Gastroesophageal sphincter (tissue), 4 donors: ENCODE measurements at regions not wholly inside any gene's neighbourhood (a gene's known extent, or its start where the extent isn't known, plus 50 kb on each side); places are given as distances from the start of the nearest gene placed in this dataset.

Experiments
- ATAC-seq: fragments of 150-250 bp; one replicate; pipeline ENCODE4 v1.9.1; 2016; ENCODE audit warnings: mild to moderate bottlenecking, moderate library complexity
- H3K27ac ChIP-seq, 4 donors: fragments of 200-600 bp; sonication (generic) in 3 of 4; 1 replicate in 3 of 4; 2 replicates in 1 of 4; pipeline ENCODE4 v1.5.1; 2016 to 2019
- H3K27me3 ChIP-seq: fragments of 200-600 bp; sonication (generic); one replicate; pipeline ENCODE4 v1.5.1; 2019
- H3K36me3 ChIP-seq, 2 donors: fragments of 200-600 bp; sonication (generic); one replicate each; pipeline ENCODE4 v1.5.1; 2019; ENCODE audit warnings: control low read depth in 1 of 2
- H3K4me1 ChIP-seq, 3 donors: fragments of 200-600 bp; sonication (generic); 1 replicate in 2 of 3; 2 replicates in 1 of 3; pipeline ENCODE4 v1.5.1; 2016 to 2019; ENCODE audit warnings: control low read depth in 2 of 3
- H3K4me3 ChIP-seq, 2 donors: fragments of 200-600 bp; sonication (generic); one replicate each; pipeline ENCODE4 v1.5.1; 2019; ENCODE audit warnings: mild to moderate bottlenecking in 1 of 2, moderate library complexity in 1 of 2
- H3K9me3 ChIP-seq, 3 donors: fragments of 200-600 bp; sonication (generic); one replicate each; pipeline ENCODE4 v1.5.1; 2017 to 2019; ENCODE audit warnings: control low read depth in 2 of 3
- CTCF ChIP-seq, 4 experiments: fragments of 200-600 bp in 2 of 4; fragments of 450-650 bp in 2 of 4; sonication (generic) in 1 of 4; IDR thresholded peaks; one replicate each; pipeline ENCODE4 v1.5.1; 2017 to 2019; ENCODE audit warnings: antibody characterized with exemption in 4 of 4, mild to moderate bottlenecking in 2 of 4, moderate library complexity in 2 of 4
- EP300 ChIP-seq: sonication (generic); formaldehyde crosslinking; IDR thresholded peaks from one replicate; pipeline ENCODE4 v1.6.1; 2017; ENCODE audit warnings: antibody characterized with exemption, mild to moderate bottlenecking
- POLR2A ChIP-seq, 2 donors: fragments of 450-650 bp; IDR thresholded peaks; one replicate each; pipeline ENCODE4 v1.6.1; 2017; ENCODE audit warnings: antibody characterized with exemption in 2 of 2, mild to moderate bottlenecking in 2 of 2, moderate library complexity in 1 of 2
- POLR2AphosphoS5 ChIP-seq: sonication (generic); formaldehyde crosslinking; IDR thresholded peaks from one replicate; pipeline ENCODE4 v1.6.1; 2017; ENCODE audit warnings: antibody characterized with exemption
- WGBS, 2 donors: methylation state at CpG; one replicate each; pipeline ENCODE4 v1.1.5; 2018; ENCODE audit warnings: low coverage in 1 of 2; 5-methylcytosine and 5-hydroxymethylcytosine counted together

- no peak overlapping the region for H3K4me3 ChIP-seq
Observed at GRCh38 chr3:180789774-180790173, 110.5 kb upstream of the CCDC39 start.

GRCh38 chr3:180798197-180798596 lies 114.3 kb upstream of the FXR1 start:
- no peak for ATAC-seq
- TF ChIP-seq CTCF (IDR thresholded peaks at IDR 0.05) (no peak), EP300 (no peak), POLR2A (IDR thresholded peaks at IDR 0.05) (no peak), POLR2AphosphoS5 (no peak)
- H3K27ac ChIP-seq = no peak overlapping the region
- H3K36me3 ChIP-seq = no peaks in the 10 kb centered on the region
- no peaks in the 10 kb centered on the region for H3K4me1 ChIP-seq
- no peaks in the 10 kb centered on the region for H3K27me3 ChIP-seq
- H3K4me3 ChIP-seq = no peak overlapping the region
- no peaks in the 10 kb centered on the region for H3K9me3 ChIP-seq
- WGBS, 2 donors = 48 to 61% methylated on average over 4 of the region's 4 CpGs

More at GRCh38 chr3:180789774-180790173, 110.5 kb upstream of the CCDC39 start:
- no peak for ATAC-seq
- Histone ChIP-seq H3K9me3 (no peaks in the 10 kb centered on the region), H3K27ac (no peak overlapping the region), H3K4me1 (no peaks in the 10 kb centered on the region), H3K36me3 (no peaks in the 10 kb centered on the region), H3K27me3 (no peaks in the 10 kb centered on the region)
- TF ChIP-seq POLR2A (IDR thresholded peaks at IDR 0.05) (no peak), CTCF (IDR thresholded peaks at IDR 0.05) (no peak), POLR2AphosphoS5 (no peak), EP300 (no peak)
- WGBS, 2 donors = 20 to 35% methylated on average over 1 to 2 of the region's 2 CpGs

GRCh38 chr3:180802837-180803236 lies 109.6 kb upstream of the FXR1 start:
- H3K9me3 ChIP-seq = no peaks in the 10 kb centered on the region
- H3K36me3 ChIP-seq = no peaks in the 10 kb centered on the region
- H3K27ac ChIP-seq = no peak overlapping the region
- TF ChIP-seq EP300 (no peak), CTCF (IDR thresholded peaks at IDR 0.05) (peak in 2 of 4 experiments; percentile 26 to 43)
- no peaks in the 10 kb centered on the region for H3K27me3 ChIP-seq
- peaks cover 0 to 5% (median 0%) of the 10 kb centered on the region in 3 donors for H3K4me1 ChIP-seq
- ATAC-seq = no peak
- H3K4me3 ChIP-seq = no peak overlapping the region

GRCh38 chr3:180804916-180805315 lies 107.6 kb upstream of the FXR1 start:
- H3K27ac ChIP-seq = no peak overlapping the region
- no peak overlapping the region for H3K4me3 ChIP-seq
- peaks cover 0 to 5% (median 0%) of the 10 kb centered on the region in 3 donors for H3K4me1 ChIP-seq
- no peaks in the 10 kb centered on the region for H3K27me3 ChIP-seq
- 2 to 10% methylated on average over 6 of the region's 6 CpGs for WGBS, 2 donors
- peak in 3 of 4 experiments; percentile 27 to 56 (median 32) for TF ChIP-seq CTCF (IDR thresholded peaks at IDR 0.05)
- no peak for TF ChIP-seq EP300
- no peaks in the 10 kb centered on the region for H3K9me3 ChIP-seq
- peak; percentile 57 for ATAC-seq
- H3K36me3 ChIP-seq = no peaks in the 10 kb centered on the region

GRCh38 chr3:180808823-180809575 lies 103.5 kb upstream of the FXR1 start:
- no peaks in the 10 kb centered on the region for H3K9me3 ChIP-seq
- H3K36me3 ChIP-seq = no peaks in the 10 kb centered on the region
- no peak overlapping the region for H3K27ac ChIP-seq
- WGBS, 2 donors = 43 to 59% methylated on average over 1 of the region's 1 CpG
- peaks cover 0 to 5% (median 0%) of the 10 kb centered on the region in 3 donors for H3K4me1 ChIP-seq
- no peaks in the 10 kb centered on the region for H3K27me3 ChIP-seq
- TF ChIP-seq POLR2AphosphoS5 = no peak
- no peak for TF ChIP-seq CTCF (IDR thresholded peaks at IDR 0.05)
- TF ChIP-seq POLR2A (IDR thresholded peaks at IDR 0.05) = no peak
- no peak for TF ChIP-seq EP300
- H3K4me3 ChIP-seq = no peak overlapping the region
- no peak for ATAC-seq
